Fibroblast of lung (primary cell): ENCODE measurements at regions not wholly inside any gene's neighbourhood (a gene's known extent, or its start where the extent isn't known, plus 50 kb on each side); places are given as distances from the start of the nearest gene placed in this dataset.

Experiments used
- EZH2 ChIP-seq: IDR thresholded peaks from 2 replicates; pipeline ENCODE4 v1.5.1; 2012; ENCODE audit warnings: low read length, control low read depth, mild to moderate bottlenecking; ENCODE audit errors: missing control alignments
- TF ChIP-seq, protein P1 (sequence below), 2 donors: IDR thresholded peaks in 1 of 2; conservative IDR thresholded peaks in 1 of 2; 1 replicate in 1 of 2; 2 replicates in 1 of 2; pipeline ENCODE4 v1.5.1; 2011 to 2012; ENCODE audit warnings: low read length in 2 of 2, control low read depth in 1 of 2, inconsistent platforms in 1 of 2, low read depth in 1 of 2, mild to moderate bottlenecking in 1 of 2

DNA sequence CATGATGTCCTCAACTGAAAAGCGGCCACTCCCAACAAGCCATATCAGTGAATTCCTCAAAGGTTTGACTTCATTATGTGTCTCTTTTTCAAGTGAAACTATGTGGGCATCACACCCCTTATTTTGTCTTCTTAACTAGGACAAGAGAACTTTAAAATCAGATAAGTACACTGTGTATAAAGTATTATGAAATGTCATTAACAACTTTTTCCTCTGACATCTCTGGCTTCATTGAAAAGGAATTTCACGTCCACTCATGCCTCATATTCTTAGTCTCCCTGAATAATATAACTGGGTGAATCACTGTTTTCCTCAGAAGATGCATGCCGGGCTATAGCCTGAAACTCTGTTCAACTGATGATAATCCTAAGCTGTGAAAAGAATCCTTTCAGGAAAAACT, 415.8 kb downstream of the ACTL7B start:
- TF ChIP-seq, protein P1, sequence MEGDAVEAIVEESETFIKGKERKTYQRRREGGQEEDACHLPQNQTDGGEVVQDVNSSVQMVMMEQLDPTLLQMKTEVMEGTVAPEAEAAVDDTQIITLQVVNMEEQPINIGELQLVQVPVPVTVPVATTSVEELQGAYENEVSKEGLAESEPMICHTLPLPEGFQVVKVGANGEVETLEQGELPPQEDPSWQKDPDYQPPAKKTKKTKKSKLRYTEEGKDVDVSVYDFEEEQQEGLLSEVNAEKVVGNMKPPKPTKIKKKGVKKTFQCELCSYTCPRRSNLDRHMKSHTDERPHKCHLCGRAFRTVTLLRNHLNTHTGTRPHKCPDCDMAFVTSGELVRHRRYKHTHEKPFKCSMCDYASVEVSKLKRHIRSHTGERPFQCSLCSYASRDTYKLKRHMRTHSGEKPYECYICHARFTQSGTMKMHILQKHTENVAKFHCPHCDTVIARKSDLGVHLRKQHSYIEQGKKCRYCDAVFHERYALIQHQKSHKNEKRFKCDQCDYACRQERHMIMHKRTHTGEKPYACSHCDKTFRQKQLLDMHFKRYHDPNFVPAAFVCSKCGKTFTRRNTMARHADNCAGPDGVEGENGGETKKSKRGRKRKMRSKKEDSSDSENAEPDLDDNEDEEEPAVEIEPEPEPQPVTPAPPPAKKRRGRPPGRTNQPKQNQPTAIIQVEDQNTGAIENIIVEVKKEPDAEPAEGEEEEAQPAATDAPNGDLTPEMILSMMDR (conservative IDR thresholded peaks at IDR 0.05 in 1 of 2, IDR thresholded peaks at IDR 0.05 in 1 of 2; ENCODE audit: low read depth in 1 of 2, low read length in 2 of 2) = no peak
- TF ChIP-seq EZH2 = no peak
